Lower leg skin (tissue), 3 donors: ENCODE measurements at regions not wholly inside any gene's neighbourhood (a gene's known extent, or its start where the extent isn't known, plus 50 kb on each side); places are given as distances from the start of the nearest gene placed in this dataset.

ENCODE experiments used
- CTCF ChIP-seq, 3 donors: fragments of 450-650 bp; IDR thresholded peaks; one replicate each; pipeline ENCODE4 v1.5.1; 2016; ENCODE audit warnings: antibody characterized with exemption in 3 of 3, mild to moderate bottlenecking in 3 of 3, moderate library complexity in 2 of 3
- POLR2A ChIP-seq, 2 donors: fragments of 450-650 bp; IDR thresholded peaks; one replicate each; pipeline ENCODE4 v1.6.1; 2016 to 2017; ENCODE audit warnings: antibody characterized with exemption in 2 of 2, mild to moderate bottlenecking in 1 of 2, moderate library complexity in 1 of 2

- TF ChIP-seq POLR2A (IDR thresholded peaks at IDR 0.05) (no peak), CTCF (IDR thresholded peaks at IDR 0.05) (no peak)
Observed at GRCh38 chr17:34757611-34758010, 178.2 kb downstream of the TMEM132E start.
